Kidney capillary endothelial cell (primary cell): ENCODE measurements at regions not wholly inside any gene's neighbourhood (a gene's known extent, or its start where the extent isn't known, plus 50 kb on each side); places are given as distances from the start of the nearest gene placed in this dataset.

Experiments
- DNase-seq: peaks from one replicate; pipeline ENCODE4 v3.0.0-alpha.2; 2018; ENCODE audit warnings: low spot score

DNA sequence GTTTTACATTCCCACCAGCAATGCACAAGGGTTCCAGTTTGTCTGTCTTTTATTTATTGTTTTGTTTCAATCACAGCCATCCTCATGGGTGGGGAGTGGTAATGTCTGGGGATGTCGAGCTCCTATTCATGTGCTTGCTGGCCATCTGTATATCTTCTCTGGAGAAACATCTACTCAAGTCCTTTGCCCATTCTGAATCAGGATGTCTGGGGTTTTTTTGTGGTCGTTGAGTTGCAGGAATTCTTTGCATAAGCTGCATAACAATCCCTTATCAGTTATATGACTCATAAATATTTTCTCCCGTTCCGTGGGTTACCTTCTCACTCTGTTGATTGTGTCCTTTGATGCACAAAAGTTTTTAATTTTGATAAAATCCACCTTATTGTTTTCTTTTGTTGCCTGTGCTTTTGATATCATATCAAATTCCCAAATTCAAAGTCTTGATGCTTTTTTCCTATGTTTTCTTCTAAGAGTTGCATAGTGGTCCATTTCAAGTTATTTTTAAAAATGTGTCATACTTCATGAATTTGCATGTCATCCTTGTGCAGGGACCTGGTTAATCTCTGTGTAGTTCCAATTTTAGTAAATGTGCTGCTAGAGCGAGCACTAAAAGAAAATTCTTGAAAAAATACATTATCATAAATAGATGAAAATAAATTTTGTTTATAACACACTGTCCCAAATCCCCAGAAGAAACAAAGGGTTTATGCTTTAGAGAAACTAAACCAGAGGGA, 54.9 kb upstream of the PDE10A start:
- no peak for DNase-seq

GRCh38 chr6:165716886-165717285, 53.8 kb upstream of the PDE10A start:
- DNase-seq: no peak

DNA sequence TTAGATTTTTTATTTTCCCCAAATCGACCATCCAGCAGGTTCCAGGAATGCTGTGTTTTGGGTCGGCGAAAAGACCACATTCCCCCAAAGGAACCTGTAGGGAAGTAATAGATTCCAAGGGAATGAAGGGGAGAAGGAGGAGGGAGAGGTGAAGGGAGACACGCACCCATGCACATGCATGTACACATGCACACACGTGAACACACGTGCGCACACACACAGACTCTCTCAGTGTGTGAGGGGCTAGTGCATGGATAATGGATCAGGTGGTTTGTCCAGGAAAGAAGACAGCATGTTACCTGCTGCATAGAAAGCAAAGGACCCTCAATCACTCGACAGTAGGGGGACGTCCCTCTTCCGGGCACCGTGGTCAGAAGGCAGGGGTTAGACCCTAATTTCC, 52.4 kb upstream of the PDE10A start:
- DNase-seq: no peak

- DNase-seq: no peak
Measured at GRCh38 chr6:165714907-165715306, 51.9 kb upstream of the PDE10A start.

- DNase-seq: no peak
Measured at GRCh38 chr6:165713845-165714466, 50.9 kb upstream of the PDE10A start.
